Nucleus accumbens (tissue), 56 donors: ENCODE measurements at regions not wholly inside any gene's neighbourhood (a gene's known extent, or its start where the extent isn't known, plus 50 kb on each side); places are given as distances from the start of the nearest gene placed in this dataset.

Experiments used
- DNase-seq, 56 donors: peaks; one replicate each; lab custom pipeline; 2025; lab: John Stamatoyannopoulos, UW

GRCh38 chr3:99145031-99145430, 243.5 kb upstream of the DCBLD2 start:
- no peak for DNase-seq

GRCh38 chr3:99143493-99143892, 242.0 kb upstream of the DCBLD2 start:
- no peak for DNase-seq

DNA sequence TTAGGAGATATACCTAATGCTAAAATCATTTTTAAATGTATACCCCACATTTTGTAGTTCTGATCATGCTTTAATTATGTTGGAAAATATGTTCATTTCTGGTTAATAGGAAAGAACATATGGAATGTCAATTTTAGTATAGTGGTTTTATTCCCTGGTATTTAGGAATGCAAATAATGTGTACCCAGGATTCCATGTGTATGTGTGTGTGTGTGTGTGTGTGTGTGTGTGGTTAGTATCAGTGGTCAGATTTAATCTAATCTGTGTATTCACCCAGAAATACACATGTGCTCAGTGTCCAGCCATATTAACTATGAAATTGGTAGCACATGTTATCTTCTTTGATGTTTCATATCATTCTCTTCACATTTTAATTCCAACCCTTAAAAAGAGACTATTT, 233.5 kb upstream of the DCBLD2 start:
- DNase-seq = no peak

DNA sequence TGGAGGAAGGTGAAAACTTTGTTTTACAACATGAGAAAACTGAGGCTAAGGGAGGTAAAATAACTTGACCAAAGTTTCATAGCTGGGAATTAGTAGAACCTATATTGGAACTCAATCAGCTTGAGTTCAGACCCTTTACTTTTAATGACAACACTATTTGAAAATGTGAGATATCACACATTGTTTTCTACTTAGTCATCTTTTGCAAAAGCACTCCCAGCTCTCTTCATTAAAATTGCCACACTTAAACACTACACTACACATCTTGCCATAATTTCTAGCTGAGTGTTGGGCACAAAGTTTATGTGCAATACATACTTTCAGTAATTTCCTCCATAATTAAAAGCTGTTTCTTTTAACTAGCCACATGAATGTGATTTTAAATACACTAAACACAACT, 230.4 kb upstream of the DCBLD2 start:
- no peak for DNase-seq

- peak in 5 of 56 donors; percentile 0 to 26 (median 9) for DNase-seq
Measured at GRCh38 chr3:99128725-99129505, 227.4 kb upstream of the DCBLD2 start.

- no peak for DNase-seq
Measured at GRCh38 chr3:99128235-99128634, 226.7 kb upstream of the DCBLD2 start.

- DNase-seq = no peak
Measured at GRCh38 chr3:99126316-99126715, 224.8 kb upstream of the DCBLD2 start.

- DNase-seq = no peak
Measured at GRCh38 chr3:99119385-99119784, 217.9 kb upstream of the DCBLD2 start.

- no peak for DNase-seq
Measured at GRCh38 chr3:99118381-99118780, 216.9 kb upstream of the DCBLD2 start.

GRCh38 chr3:99114565-99115291, 213.2 kb upstream of the DCBLD2 start:
- DNase-seq = no peak

GRCh38 chr3:99111235-99111634, 209.7 kb upstream of the DCBLD2 start:
- DNase-seq = no peak

- no peak for DNase-seq
Measured at GRCh38 chr3:99110401-99110800, 208.9 kb upstream of the DCBLD2 start.

- DNase-seq = no peak
Measured at GRCh38 chr3:99108508-99108907, 207.0 kb upstream of the DCBLD2 start.

DNA sequence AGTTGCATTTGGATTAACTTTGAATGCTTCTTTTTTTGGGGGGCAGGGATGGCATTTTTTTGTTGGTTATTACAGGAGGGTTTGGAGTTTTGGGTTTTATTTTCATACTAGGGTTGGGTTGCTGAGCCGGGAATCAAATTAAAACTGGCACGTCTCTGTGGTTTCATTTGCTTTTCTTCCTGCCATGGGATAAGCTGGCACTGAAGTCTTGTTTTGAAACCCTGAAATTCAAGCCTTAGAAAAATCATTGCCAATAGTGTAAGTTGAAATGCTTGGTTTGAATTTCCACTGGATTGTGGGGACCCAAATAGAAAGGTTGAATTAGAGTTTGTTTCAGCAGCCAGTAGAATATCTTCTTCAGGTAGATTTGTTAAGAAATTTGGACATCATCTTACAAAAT, 193.1 kb upstream of the DCBLD2 start:
- DNase-seq = no peak

- no peak for DNase-seq
Measured at GRCh38 chr3:99087277-99087676, 185.8 kb upstream of the DCBLD2 start.

DNA sequence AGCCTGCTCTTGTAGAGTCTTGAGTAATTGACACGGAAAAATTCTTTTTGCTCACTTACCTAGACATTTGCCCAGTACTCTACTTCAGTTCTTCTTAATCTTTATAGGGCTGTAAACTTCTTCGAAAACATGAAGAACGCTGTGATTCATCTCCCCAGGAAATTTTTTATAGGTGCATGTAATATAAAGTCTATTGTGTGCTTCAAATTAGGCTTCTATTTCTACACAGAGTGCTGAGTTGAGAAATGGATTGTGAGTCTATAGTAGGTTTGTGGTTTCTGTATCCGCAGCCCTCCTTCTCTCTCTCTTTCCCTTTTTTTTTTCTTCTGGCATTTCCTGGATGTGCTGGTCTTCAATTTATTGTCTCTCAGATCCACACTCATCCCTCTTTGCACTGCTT, 183.3 kb upstream of the DCBLD2 start:
- no peak for DNase-seq

DNA sequence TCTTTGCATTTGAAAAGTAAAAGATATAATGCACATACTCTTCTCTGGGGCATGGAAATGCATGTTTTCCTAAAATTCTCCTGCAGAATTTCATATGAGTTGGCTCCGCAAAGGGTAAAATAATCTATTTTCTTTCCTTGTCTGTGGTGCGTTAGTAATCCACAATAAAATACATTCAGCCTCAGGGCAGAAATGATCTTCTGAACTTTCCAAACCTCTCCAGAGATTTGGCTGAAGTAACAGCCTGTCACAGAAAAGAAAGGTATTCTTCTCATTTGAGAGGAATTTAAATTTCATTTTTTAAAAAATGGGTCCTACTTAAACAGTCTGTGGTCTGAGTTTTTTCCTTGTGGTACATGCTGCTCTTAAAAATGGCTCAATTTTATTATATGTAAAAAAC, 182.7 kb upstream of the DCBLD2 start:
- DNase-seq = no peak

DNA sequence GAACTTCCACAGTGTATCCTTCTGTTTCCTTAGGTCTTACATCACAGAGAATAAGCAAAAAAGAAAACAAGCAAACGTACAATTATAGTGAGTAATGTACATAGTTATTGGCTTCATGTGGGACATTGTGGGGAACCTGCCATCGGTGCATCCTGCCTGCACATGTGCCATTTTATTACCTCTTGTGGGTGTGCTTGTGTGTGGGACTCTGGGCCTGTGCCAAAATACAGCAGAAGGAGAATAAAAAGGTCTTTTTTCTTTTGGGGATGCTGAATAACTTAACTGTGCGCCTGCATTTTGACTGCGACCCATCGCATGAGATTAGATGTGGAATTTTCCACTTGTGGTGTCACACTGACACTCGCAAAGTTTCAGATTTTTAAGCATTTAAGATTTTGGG, 169.6 kb upstream of the DCBLD2 start:
- peak in 12 of 56 donors; percentile 0 to 57 (median 13) for DNase-seq

DNA sequence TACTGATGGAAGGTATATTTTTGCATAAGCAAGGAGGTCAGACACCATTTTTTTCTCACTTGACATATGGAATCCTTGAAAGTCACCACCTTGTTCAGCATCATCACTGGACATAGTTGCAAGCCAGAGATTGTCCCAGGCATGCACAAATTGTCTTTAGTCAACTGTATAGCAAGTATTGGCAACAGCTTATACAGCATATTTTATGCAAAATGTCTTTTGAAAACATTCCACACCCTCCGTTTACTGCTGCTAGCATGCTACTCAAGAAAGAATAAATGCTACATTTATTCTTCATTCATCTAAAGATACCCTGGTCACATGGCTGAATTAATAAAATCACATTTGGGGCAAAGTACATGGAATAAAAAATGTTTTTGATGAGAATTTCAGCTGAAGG, 168.5 kb upstream of the DCBLD2 start:
- DNase-seq = no peak

GRCh38 chr3:99066863-99067262, 165.4 kb upstream of the DCBLD2 start:
- DNase-seq = no peak

DNA sequence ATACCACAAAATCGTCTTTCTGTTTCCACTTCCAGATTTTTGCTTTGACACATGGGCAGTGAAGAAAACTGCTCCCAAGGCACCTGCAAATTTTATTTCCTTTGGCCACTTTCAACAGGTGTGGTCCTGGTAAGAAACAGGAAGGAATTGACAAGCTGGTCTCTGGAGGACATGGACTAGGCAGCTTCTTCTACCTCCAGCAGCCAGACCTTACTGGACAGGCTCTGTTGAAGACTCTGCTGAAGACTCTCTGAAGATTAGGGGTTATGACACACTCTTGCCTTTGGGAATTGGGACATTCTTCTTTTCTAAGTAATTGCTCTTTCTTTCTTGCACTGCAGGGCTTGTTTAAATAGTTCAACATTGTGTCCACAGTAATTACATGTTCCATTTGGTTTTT, 147.7 kb upstream of the DCBLD2 start:
- no peak for DNase-seq

GRCh38 chr3:99041747-99042146, 140.3 kb upstream of the DCBLD2 start:
- DNase-seq = no peak
